B cell (primary cell): ENCODE measurements at regions not wholly inside any gene's neighbourhood (a gene's known extent, or its start where the extent isn't known, plus 50 kb on each side); places are given as distances from the start of the nearest gene placed in this dataset.

Experiments used
- ATAC-seq: fragments of 200-7000 bp; cut with Tn5 transposase; one replicate; pipeline ENCODE4 v1.10.0; 2021; ENCODE audit warnings: low read depth, mild to moderate bottlenecking, moderate number of reproducible peaks, moderate library complexity
- CTCF ChIA-PET: fragments of 350-600 bp; sonication (Branson Sonifier 250); formaldehyde crosslinking; loops from one replicate; lab custom pipeline; 2021; ENCODE audit warnings: antibody characterized with exemption, inconsistent platforms; lab: Charles Lee
- POLR2A ChIA-PET: fragments of 350-600 bp; sonication (Branson Sonifier 250); formaldehyde crosslinking; loops from one replicate; lab custom pipeline; 2021; ENCODE audit warnings: antibody characterized with exemption; lab: Charles Lee
- DNase-seq: peaks from one replicate; pipeline ENCODE4 v3.0.0; 2013
- H2AFZ ChIP-seq: 2 replicates; pipeline ENCODE4 v1.6.1; 2012; ENCODE audit warnings: mild to moderate bottlenecking, low read depth, low read length; ENCODE audit not compliant: insufficient read depth, poor library complexity, severe bottlenecking
- H3K27ac ChIP-seq, 2 donors: 1 replicate in 1 of 2; 2 replicates in 1 of 2; pipeline ENCODE4 v1.5.1; 2012 to 2013; ENCODE audit warnings: low read length in 2 of 2, mild to moderate bottlenecking in 2 of 2, moderate library complexity in 1 of 2
- H3K27me3 ChIP-seq, 4 experiments: fragments of 200-600 bp in 1 of 4; sonication (generic) in 1 of 4; replicated peaks in 1 of 4; 1 replicate in 2 of 4; 2 replicates in 2 of 4; pipeline versions ENCODE4 v1.6.1 to v1.7.0; 2013 to 2016; ENCODE audit warnings: low read length in 3 of 4, mild to moderate bottlenecking in 2 of 4, mixed read lengths in 1 of 4, moderate library complexity in 1 of 4; ENCODE audit not compliant: insufficient read depth in 4 of 4, control insufficient read depth in 3 of 4; ENCODE audit errors: control extremely low read depth in 1 of 4
- H3K36me3 ChIP-seq, 2 experiments: replicated peaks in 1 of 2; 1 replicate in 1 of 2; 2 replicates in 1 of 2; pipeline versions ENCODE4 v1.6.1 to v1.7.1; 2013; ENCODE audit warnings: low read length in 1 of 2; ENCODE audit not compliant: insufficient read depth in 2 of 2, control insufficient read depth in 1 of 2; ENCODE audit errors: control extremely low read depth in 1 of 2, extremely low read depth in 1 of 2
- H3K4me1 ChIP-seq, 2 donors: fragments of 200-600 bp in 1 of 2; sonication (generic) in 1 of 2; 1 replicate in 1 of 2; 2 replicates in 1 of 2; pipeline versions ENCODE4 v1.5.1 to v1.6.1; 2013 to 2017; ENCODE audit warnings: low read length in 2 of 2; ENCODE audit not compliant: control insufficient read depth in 2 of 2, insufficient read depth in 2 of 2
- H3K4me2 ChIP-seq: replicated peaks from 2 replicates; pipeline ENCODE3; 2012; ENCODE audit warnings: mild to moderate bottlenecking, low read depth, low read length; ENCODE audit not compliant: poor library complexity, severe bottlenecking
- H3K4me3 ChIP-seq, 5 experiments: fragments of 200-600 bp in 1 of 5; sonication (generic) in 1 of 5; 1 replicate in 3 of 5; 2 replicates in 2 of 5; pipeline versions ENCODE4 v1.5.1 to v1.7.0; 2011 to 2016; ENCODE audit warnings: low read length in 4 of 5, mild to moderate bottlenecking in 4 of 5, low read depth in 2 of 5, control low read depth in 1 of 5, moderate library complexity in 1 of 5; ENCODE audit not compliant: insufficient read depth in 1 of 5; ENCODE audit errors: control extremely low read depth in 1 of 5, extremely low read depth in 1 of 5
- H3K79me2 ChIP-seq: fragments of 200-600 bp; sonication (generic); one replicate; pipeline ENCODE4 v1.6.0; 2016; ENCODE audit warnings: low read length; ENCODE audit not compliant: control insufficient read depth, insufficient read depth
- H3K9ac ChIP-seq: fragments of 200-600 bp; sonication (generic); 2 replicates; pipeline ENCODE4 v1.6.1; 2017; ENCODE audit warnings: mild to moderate bottlenecking, low read length, moderate library complexity
- H3K9me3 ChIP-seq, 3 donors: one replicate each; pipeline versions ENCODE4 v1.6.1 to v1.7.1; 2013; ENCODE audit warnings: low read length in 2 of 3; ENCODE audit not compliant: control insufficient read depth in 2 of 3, insufficient read depth in 1 of 3; ENCODE audit errors: control extremely low read depth in 1 of 3
- H4K20me1 ChIP-seq: 2 replicates; pipeline ENCODE4 v1.6.0; 2012; ENCODE audit warnings: mild to moderate bottlenecking, low read length; ENCODE audit not compliant: insufficient read depth, control insufficient read depth, poor library complexity, severe bottlenecking
- H3K27ac Mint-ChIP-seq: one replicate; pipeline ENCODE4 v1.8.0; 2021; ENCODE audit warnings: mixed read lengths
- H3K27me3 Mint-ChIP-seq: one replicate; pipeline ENCODE4 v1.8.0; 2021; ENCODE audit warnings: mixed read lengths
- H3K4me1 Mint-ChIP-seq: one replicate; pipeline ENCODE4 v1.8.0; 2021; ENCODE audit warnings: mixed read lengths
- H3K4me3 Mint-ChIP-seq: one replicate; pipeline ENCODE4 v1.8.0; 2021; ENCODE audit warnings: mixed read lengths
- H3K9me3 Mint-ChIP-seq: one replicate; pipeline ENCODE4 v1.8.0; 2022; ENCODE audit warnings: mixed read lengths; ENCODE audit not compliant: insufficient read depth
- EZH2 ChIP-seq: IDR thresholded peaks from 2 replicates; pipeline ENCODE4 v1.6.1; 2012; ENCODE audit warnings: borderline replicate concordance, low read depth, mild to moderate bottlenecking, moderate library complexity, low read length; ENCODE audit not compliant: insufficient read depth, poor library complexity, severe bottlenecking
- WGBS: methylation state at CpG from one replicate; pipeline ENCODE4 v1.1.5; 2013; ENCODE audit warnings: missing lambda C conversion rate; ENCODE audit not compliant: insufficient coverage; 5-methylcytosine and 5-hydroxymethylcytosine counted together
- intact Hi-C: fragments of 100-400 bp; cut with micrococcal nuclease; formaldehyde crosslinking; loops from one replicate; pipeline ENCODE4 v1.10.0; 2022
- TF ChIP-seq, protein P1 (sequence below): fragments of 200-600 bp; IDR thresholded peaks from one replicate; pipeline ENCODE4 v1.8.0; 2022; ENCODE audit warnings: antibody characterized with exemption, mild to moderate bottlenecking

- H3K4me3 Mint-ChIP-seq = no peak overlapping the region
- H3K36me3 ChIP-seq = no peaks in the 10 kb centered on the region
- H3K9me3 Mint-ChIP-seq = no peaks in the 10 kb centered on the region
- ATAC-seq (no peak), DNase-seq (no peak)
- no peak overlapping the region for H2AFZ ChIP-seq
- H3K4me1 ChIP-seq = no peaks in the 10 kb centered on the region
- ChIA-PET CTCF (no interaction called here), POLR2A (no interaction called here)
- H3K27ac ChIP-seq = no peak overlapping the region
- no peaks in the 10 kb centered on the region for H4K20me1 ChIP-seq
- no peak overlapping the region for H3K27ac Mint-ChIP-seq
- H3K27me3 Mint-ChIP-seq = no peaks in the 10 kb centered on the region
- H3K79me2 ChIP-seq = no peaks in the 10 kb centered on the region
- H3K9ac ChIP-seq = no peak overlapping the region
- H3K27me3 ChIP-seq = no peaks in the 10 kb centered on the region
- H3K9me3 ChIP-seq = no peaks in the 10 kb centered on the region
- no peak overlapping the region for H3K4me3 ChIP-seq
- TF ChIP-seq, protein P1, sequence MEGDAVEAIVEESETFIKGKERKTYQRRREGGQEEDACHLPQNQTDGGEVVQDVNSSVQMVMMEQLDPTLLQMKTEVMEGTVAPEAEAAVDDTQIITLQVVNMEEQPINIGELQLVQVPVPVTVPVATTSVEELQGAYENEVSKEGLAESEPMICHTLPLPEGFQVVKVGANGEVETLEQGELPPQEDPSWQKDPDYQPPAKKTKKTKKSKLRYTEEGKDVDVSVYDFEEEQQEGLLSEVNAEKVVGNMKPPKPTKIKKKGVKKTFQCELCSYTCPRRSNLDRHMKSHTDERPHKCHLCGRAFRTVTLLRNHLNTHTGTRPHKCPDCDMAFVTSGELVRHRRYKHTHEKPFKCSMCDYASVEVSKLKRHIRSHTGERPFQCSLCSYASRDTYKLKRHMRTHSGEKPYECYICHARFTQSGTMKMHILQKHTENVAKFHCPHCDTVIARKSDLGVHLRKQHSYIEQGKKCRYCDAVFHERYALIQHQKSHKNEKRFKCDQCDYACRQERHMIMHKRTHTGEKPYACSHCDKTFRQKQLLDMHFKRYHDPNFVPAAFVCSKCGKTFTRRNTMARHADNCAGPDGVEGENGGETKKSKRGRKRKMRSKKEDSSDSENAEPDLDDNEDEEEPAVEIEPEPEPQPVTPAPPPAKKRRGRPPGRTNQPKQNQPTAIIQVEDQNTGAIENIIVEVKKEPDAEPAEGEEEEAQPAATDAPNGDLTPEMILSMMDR = no peak
- TF ChIP-seq EZH2 = no peak
- WGBS = no CpG with 5 or more reads among the region's 4 CpGs
- no peaks in the 10 kb centered on the region for H3K4me1 Mint-ChIP-seq
- intact Hi-C loops = no loop called here
- no peak overlapping the region for H3K4me2 ChIP-seq
Observed at GRCh38 chr5:62043289-62044280, 262.4 kb upstream of the KIF2A start.

GRCh38 chr5:62044989-62045388, 261.0 kb upstream of the KIF2A start:
- Mint-ChIP-seq H3K4me1 (no peaks in the 10 kb centered on the region), H3K4me3 (no peak overlapping the region), H3K9me3 (peaks cover 3% of the 10 kb centered on the region), H3K27ac (no peak overlapping the region), H3K27me3 (no peaks in the 10 kb centered on the region)
- H2AFZ ChIP-seq = no peak overlapping the region
- H3K36me3 ChIP-seq = no peaks in the 10 kb centered on the region
- POLR2A ChIA-PET = no interaction called here
- no peak for TF ChIP-seq EZH2
- TF ChIP-seq, protein P1 = no peak
- H4K20me1 ChIP-seq = no peaks in the 10 kb centered on the region
- H3K79me2 ChIP-seq = no peaks in the 10 kb centered on the region
- no peak overlapping the region for H3K9ac ChIP-seq
- DNase-seq (no peak), ATAC-seq (no peak)
- WGBS = 82% methylated on average over 1 of the region's 2 CpGs
- no peaks in the 10 kb centered on the region for H3K9me3 ChIP-seq
- H3K4me3 ChIP-seq = no peak overlapping the region
- intact Hi-C loops = no loop called here
- no peaks in the 10 kb centered on the region for H3K27me3 ChIP-seq
- no peaks in the 10 kb centered on the region for H3K4me1 ChIP-seq
- no peak overlapping the region for H3K27ac ChIP-seq
- H3K4me2 ChIP-seq = no peak overlapping the region
- CTCF ChIA-PET = no interaction called here
